CD4-positive, alpha-beta T cell treated with Interleukin-2 at 100 ng/mL for 4 hours (primary cell): ENCODE measurements at regions not wholly inside any gene's neighbourhood (a gene's known extent, or its start where the extent isn't known, plus 50 kb on each side); places are given as distances from the start of the nearest gene placed in this dataset.

Source experiments
- DNase-seq: peaks from one replicate; pipeline ENCODE4 v3.0.0-alpha.2; 2020; ENCODE audit warnings: low spot score

DNA sequence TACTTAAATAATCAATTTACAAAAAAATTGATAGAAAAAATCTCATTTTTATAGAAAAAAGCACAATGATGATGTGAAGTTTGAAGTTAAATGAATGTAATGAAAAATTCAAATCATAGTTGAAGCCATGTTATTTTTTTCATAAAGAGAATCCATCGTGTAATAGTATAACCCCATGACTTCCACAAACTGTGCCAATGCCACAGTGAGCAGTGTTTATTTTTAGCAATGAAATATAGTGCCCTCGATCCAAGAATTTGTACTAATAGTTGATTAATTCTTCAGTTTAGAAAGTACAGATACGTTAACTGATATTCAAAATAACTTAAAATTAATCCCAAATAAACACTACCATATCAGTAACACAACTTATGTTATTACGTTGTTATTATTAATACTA, 225.9 kb downstream of the PTPRC start:
- no peak for DNase-seq

DNA sequence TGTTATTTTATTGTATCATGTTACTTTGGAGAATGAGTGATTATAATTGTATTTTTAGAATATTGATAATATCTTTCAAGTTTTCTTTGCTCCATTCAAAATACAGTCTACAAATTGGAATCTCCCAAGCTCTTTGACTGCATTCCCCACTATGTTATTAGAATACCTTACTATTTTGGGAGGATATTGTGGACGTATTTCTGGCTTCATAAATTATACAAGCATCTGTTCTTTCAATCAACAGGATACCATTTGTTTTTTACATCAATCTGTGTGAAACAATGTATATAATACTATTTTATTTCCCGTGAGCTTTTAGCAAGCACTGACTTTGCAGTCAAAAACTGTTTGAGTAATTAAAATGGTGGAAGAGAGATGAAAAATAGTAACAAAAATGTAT, 226.5 kb downstream of the PTPRC start:
- no peak for DNase-seq

DNA sequence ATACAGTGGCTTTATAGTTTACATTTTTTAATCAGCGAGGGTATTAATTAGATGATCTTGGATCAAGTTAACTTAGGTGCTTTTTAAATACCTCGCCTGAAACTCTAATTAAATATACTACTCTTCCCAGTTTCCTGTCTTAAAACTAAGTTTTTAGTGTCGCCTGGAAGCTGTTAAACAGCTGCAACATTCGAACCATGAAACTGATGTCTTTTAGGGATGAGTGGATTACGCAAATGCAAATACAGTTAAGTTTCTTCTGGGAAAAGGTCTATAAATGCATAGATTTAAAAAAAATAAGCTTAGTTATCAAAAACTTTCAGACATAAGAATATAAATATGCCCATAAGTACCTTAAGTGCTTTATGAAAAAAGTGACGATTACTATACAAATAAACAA, 228.3 kb downstream of the PTPRC start:
- no peak for DNase-seq

DNA sequence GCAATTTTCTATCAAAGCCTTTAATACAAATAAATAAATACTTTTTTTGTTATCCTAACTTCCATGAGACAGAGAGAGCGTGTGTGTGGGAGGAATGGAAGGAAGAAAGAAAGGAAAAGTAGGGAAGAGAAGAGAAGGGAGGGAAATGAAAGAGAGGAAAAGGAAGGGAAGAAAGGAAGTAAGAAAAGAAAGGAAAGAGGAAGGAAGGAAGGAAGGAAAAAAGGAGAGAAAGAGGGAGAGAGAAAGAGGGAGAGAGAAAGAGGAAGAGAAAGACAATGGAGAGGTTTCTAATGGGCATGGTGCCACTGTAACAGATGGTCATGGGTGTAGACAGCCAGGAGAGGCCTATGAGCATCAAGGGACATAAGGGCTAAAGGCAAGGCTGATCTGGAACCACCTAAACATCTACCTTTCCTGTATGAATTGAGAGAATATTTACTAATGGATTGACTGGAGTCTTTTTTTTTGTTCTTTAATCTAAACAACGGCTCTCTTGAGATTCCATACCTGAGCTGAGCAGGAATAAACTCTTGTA, 234.9 kb downstream of the PTPRC start:
- no peak for DNase-seq

DNA sequence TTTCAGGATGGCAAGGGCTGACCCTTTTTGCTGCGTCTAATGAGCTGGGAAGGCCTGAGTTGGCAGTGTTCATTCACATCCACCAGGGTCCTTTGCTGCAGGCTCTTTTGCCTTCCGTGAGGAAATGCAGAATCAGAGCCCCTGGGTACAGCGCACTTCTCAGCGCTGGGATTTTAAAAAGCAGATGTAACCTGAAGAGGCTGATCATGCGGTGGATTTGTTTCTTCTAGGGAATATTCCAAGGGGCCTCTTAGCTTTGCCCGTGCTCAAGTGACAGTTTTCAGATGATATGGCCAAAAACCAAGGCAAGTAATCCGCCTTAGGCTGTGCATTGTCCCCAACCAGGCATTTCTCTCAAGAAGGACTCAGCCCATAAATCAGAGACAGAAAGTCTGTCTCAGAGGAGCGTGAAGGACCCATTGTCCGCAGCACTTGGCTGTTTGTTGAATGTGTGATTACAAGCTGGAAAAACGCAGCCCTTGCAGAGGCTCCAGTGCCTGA, 237.6 kb downstream of the PTPRC start:
- DNase-seq, result no peak

DNA sequence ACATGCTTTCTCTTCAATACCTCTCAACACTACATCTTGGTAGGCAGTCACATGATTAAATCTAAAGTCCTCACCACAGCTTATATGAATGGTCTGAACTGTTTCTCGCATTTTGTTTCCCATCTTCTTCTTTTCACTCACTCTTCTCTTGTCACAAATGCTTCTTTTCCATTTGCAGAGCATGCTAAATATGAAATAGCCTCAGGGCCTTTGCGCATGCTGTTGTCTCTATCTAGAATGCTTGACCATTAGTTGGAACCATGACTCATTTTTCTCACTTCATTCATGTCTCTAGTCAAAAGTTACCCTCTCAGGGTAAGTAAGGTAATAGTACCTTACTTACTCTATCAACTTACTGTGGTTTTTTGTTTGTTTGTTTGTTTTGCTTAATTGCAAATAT, 239.7 kb downstream of the PTPRC start:
- no peak for DNase-seq

DNA sequence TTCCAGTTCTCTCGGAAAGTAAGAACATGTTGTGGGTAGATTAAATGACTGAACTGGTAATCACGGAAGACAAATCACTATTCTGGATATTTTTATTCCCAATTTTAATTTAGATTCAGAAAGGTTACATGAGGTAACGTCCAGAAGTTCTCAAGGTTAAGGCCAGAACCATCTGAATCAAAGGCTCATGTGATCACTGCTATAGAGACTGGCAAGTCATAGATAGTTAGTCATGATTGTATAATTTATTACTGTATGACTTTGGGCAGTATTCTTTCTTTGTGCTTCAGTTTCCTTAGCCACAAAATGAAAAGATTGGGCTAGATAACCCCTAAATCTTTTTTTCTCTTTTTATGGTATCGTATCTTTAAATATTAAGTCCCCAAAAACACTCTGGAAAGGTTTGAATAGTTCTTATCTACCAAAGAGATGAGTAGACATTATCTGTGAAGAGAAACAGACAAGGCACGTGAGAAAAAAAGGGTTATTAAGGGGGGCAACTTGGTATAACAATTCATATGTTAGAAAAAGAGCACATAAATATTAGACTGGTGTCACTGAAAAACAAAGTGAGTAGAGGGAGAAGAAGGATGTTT, 241.0 kb downstream of the PTPRC start:
- DNase-seq, result no peak

DNA sequence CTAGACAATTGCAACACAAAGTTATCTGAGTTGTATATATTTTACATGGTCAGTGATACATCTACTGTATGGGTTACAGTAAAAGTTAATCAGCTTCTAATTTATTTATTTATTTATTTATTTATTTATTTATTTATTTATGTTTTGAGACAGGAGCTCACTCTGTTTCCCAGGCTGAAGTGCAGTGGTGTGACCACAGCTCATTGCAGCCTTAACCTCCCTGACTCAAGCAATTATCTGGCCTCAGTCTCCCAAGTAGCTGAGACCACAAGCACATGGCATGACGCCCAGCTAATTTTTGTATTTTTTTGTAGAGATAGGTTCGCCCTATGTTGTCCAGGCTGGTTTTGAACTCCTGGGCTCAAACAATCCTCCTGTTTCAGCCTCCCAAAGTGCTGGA, 241.6 kb downstream of the PTPRC start:
- DNase-seq, result no peak

DNA sequence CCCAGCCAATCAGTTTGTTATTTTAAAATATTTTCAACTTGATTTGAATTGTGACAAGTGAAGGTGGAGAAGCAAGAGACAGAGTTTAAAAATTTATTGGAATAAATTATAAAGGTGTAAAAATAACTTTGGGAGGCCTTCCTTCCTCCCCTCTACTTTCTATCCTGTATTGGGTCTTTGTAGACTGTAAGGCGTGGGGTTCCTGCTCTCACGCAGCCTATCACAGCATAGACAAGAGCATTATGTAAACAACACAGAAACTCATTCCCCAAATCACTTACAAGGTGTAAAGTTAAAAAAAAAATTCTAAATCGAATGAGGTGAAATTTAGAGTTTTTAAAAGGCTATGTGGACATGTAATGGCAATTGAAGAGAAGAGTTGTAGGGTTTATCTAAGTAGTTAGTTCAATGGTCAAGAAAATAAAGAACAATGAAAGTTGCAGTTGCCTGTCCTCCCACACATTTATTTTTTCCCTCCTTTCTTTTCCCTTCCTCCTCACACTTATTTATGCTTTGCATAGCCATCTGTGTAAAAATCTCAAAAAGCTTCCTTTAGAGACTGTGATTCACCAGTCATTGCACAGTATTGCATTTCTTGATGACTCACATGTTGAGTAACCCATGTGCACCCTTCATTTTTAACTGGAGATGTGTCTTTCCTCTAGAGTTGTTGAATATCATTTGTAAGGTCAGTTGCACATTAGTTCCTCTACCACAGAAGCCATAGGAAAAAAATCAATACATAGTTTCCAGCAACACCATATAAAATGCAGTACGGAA, 242.2 kb downstream of the PTPRC start:
- DNase-seq, result peak; percentile 4

DNA sequence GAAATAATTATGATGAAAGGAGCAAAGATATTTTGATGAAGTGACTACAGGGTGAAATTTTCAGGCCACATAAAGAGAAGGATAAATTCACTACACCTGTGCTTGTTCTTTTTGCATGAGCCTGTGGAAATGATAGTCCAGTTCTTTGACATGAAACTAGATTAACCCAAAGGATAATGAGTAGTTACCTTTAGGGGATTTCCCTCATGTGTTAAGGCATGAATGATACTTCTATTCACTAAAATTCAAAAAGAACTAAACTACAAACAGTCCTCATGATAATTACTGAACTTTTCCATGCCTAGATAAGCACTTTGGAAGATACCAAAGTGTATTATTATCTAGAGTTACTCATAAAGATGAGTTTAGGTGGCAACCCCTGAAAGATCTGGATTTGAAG, 244.3 kb downstream of the PTPRC start:
- no peak for DNase-seq

DNA sequence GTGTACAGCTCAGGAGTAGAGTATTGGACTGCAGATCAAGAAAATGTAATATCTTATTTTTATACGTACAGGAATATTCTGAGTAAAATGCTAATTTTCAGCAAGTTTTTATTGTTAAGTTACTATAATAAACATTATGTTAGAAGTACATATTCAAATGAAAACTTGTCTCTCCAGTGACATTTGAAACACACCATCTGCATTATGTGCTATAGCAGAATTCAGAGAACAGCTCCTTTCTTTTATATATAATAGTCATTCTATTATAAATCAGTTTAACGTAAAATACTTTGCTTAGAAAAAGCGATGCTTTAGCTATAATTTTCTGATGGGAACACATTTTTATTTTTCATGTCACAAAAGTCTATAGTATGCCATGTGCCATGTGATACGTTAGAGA, 249.0 kb downstream of the PTPRC start:
- DNase-seq, result no peak

DNA sequence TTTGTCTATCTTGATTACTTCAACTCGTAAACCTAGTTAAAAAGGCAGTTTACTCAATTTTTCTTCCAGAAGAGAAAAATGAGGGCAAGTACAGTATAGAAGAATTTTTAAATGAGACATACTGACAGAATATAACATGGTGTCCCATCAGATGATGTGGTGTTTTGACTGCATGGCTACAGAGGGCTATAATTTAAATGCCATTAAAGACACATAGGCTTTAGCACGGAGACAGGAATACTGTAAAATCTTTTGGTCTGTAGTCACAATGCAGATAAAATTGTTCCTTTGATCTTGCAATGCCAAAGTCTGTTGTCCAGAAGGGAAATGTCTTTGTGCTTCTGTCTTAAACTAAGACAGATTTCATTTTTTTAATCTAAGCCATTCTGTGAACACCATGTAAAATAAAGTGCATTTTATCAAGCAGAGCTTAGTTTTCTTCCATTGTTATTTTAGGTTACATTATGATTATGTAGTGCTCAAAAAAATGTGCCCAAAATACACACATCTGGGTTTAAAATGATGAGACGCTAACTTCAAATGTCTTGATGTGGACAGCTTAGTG, 249.6 kb downstream of the PTPRC start:
- no peak for DNase-seq

DNA sequence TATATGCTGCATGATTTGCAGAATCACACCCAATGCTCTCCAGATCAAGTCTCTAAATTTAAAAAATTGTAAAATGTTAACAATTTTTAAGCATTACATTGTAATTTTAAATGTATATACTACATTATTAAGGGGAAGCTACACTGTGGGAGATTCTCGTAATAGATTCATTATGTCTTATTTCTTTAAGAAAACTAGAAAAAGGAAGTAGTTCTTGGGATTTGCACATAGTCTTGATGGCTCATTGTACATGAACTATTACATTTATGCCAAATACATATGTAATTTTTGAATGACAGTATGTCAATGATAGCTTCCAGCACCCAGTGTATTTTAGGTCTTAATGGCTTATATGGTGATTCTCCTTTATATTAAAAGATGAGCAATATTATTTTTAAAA, 250.3 kb downstream of the PTPRC start:
- DNase-seq, result no peak

DNA sequence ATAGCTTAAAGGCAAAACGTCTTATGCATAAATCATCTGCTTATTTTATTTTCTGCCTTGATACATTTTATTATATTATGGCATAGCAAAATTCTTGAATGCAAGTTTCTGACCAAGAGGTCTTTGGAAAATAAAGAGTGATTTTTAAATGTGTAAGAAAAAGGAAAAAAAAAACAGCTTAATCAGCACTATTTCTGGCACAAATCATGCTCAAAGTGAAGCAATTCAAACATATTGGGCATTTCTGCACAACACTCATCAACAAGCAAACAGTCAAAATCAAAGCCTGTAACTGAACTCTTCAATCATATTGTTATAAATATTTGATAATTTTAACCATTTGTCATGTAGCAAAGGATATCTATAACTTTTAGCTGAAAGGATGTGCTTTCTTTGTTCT, 250.9 kb downstream of the PTPRC start:
- no peak for DNase-seq

DNA sequence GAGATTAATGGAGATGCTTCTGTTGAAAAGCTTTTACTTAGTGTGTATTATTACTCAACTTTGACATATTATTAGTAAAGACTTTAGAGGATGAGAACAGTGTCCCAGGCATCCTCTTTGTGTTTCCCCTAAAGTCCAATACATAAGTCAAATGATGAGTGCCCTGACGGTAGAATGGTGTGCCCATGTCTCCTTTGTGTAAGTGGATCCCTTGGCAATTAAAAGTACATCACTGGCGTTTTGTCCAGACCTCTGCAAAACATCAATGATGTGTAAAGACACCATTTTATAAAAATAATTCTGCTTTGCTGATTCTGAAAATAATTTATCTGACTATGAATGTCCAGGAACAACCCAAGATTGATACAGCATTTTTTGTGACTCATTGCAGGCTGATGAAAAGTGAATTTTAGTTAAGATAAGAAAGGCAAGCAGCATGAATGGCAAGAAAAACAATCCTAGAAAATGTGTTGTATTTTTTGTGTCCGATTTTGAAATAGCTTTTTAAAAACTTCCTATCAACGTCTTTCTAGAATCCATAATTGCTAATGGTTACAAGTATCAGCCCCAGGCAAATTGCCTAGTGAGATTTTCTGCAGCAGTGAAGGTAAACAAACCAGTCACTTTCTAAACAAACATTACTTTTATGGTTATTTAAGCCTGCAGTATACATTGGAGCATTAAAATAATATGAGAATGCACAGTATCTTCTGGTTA, 251.5 kb downstream of the PTPRC start:
- no peak for DNase-seq

DNA sequence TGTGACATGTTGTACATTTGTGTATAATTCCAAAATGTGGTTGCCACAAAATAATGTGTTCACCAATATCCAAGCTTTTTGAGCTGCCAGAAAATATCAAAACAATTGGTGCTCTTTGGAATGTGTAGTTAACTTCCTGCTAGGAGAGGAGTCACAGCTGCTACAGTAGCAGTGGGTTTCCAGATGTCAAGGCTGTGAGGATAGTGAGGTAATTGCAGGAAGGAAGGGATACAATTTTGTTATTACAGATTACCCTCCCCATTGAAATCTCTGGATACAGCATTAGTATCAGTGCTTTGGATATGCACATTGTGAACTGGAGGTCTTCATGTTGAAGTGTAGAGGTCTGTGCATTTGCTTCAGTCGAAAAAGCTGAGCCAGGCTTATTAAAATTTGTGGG, 253.2 kb downstream of the PTPRC start:
- DNase-seq, result no peak

DNA sequence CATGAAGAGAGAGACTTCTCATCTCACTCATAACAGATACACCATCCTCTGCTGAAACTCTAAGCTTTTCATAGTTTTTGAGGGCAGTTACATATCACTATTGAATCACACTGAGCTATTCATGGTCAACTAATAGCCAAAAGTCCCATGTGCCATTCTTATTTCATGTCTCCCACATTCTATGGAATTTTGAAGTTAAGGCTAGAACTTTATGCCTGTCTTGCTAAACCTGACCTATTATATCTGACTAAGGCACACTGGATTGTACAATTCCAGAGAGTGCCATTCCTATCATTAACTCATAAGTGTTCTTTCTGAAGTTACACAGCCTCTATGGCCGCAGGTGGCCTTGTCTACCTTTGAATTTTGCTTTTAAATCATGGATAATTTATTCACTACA, 254.3 kb downstream of the PTPRC start:
- DNase-seq, result no peak

DNA sequence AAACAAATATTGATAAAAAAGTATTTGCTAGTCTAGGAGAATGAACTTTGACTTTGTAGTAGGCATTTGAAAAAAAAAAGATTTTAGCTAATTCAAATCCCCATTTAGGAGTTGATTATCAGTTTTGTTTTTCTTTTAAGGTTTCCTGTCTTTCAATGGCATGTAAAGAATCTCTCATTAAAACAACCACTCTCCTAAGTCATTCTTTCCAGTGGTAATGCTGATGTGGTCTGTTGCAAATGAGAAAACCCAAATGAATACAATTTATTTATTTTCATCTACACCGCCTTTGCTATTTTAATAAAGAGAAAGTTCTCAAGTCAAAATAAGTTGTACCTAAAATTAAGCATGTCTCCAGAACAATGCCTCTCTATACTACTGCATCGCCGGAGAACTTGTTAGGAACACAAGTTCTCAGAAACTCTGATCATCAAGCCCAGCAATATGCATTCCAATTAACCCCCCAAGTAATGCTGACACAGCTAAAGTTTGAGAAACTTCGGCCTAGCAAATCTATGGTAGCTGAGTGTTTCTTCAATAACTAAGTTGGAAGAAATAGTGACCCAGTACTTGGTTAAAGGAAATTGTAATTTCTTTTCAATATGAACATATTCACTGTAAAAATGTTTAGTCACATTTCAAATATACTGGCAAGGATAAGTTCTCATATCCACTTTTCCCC, 255.1 kb downstream of the PTPRC start:
- DNase-seq, result no peak

DNA sequence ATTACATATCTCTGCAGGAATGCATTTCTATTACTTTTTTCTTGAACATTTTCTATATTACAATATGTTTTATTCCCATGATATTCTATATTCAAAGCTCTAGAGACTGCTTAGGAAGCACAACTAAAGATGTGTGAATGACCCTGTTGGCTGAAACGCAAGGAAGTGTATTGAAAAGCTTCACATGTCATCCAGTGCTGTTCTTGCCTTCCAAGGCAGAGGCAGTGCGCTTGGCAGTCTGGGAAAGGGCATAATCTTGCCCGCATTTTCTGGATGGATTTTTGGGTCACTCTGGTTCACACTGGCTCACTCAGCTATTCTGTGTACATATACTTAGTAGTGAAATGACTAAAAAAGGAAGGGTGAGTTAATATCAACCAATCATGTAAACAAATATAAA, 262.4 kb downstream of the PTPRC start:
- DNase-seq, result no peak

DNA sequence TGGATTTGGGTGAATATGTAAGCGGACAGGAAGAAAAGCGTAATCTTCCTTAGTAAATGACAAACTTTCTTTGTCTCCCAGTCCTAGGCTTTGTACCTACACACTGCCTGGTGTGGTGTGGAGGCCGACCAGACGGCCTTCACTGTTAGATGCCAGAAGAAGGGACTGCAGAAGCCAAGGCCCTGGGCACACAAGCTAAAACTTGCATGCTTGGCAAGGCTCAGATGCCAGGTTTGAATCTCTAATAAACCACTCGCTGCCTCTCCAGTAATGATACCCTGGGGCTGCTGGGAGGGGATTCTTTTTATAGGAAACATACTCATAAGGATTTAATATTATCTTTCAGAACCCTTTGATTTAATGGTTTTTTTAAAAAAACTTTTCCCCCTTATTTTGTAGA, 263.8 kb downstream of the PTPRC start:
- DNase-seq, result no peak

DNA sequence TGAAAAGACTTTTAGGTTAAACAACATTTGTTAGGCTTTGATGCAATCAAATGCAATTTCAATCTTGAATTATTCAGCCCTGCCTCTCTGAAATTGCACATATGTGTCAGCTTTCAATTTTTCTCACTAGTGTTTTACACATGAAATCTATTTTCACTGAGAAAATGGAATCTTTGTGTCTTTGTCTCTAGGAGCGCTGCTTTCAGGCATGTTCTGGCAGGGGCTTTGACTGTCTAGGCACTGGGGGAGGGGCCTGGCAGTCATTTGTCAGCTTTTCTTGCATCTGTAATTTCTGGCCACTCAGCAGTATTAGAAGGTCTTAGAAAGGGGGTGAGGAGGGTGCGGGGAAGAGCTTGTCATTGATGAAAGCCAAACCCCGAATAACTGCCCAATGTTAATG, 264.4 kb downstream of the PTPRC start:
- no peak for DNase-seq

DNA sequence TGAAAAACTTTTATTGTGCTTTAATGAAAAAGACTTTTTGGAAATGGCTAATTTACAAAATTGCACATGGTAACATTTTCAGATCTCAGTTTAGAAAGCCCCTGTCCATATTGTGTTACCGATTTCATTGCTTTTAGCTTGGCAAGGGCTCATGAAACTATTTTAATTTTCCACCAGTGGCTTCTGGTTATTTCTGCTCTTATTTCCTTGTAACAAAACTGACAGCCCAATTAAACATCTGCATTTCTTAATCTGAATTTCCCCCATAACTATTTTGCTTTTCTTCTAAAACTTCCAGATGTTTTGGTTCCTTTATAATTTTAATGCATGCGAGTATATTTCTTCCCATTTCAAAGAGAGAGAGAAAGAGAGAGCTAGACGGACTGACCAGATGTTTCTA, 264.8 kb downstream of the PTPRC start:
- no peak for DNase-seq
